DMS153 (cell line): ENCODE measurements at regions not wholly inside any gene's neighbourhood (a gene's known extent, or its start where the extent isn't known, plus 50 kb on each side); places are given as distances from the start of the nearest gene placed in this dataset.
"Not testable (repeated sequence)": the region's sequence is repeated elsewhere in the genome, so short reads cannot be mapped to it uniquely, and the experiment has no call there.

ENCODE experiments used
- DNase-seq: peaks from one replicate; lab custom pipeline; 2025; lab: John Stamatoyannopoulos, UW

- no peak for DNase-seq
Observed at GRCh38 chr1:166305371-166305770, 138.6 kb upstream of the FAM78B start.

GRCh38 chr1:166307261-166308188 is 140.7 kb upstream of the FAM78B start:
- no peak for DNase-seq

- DNase-seq: not testable (repeated sequence)
Observed at GRCh38 chr1:166316306-166316705, 149.5 kb upstream of the FAM78B start.

GRCh38 chr1:166322470-166322869 is 155.7 kb upstream of the FAM78B start:
- DNase-seq: no peak

- no peak for DNase-seq
Observed at GRCh38 chr1:166327886-166328285, 161.1 kb upstream of the FAM78B start.

- DNase-seq: no peak
Observed at GRCh38 chr1:166328956-166329355, 162.2 kb upstream of the FAM78B start.

GRCh38 chr1:166330096-166330495 is 163.3 kb upstream of the FAM78B start:
- no peak for DNase-seq

GRCh38 chr1:166338105-166338504 is 171.3 kb upstream of the FAM78B start:
- DNase-seq: no peak

GRCh38 chr1:166340709-166341108 is 173.9 kb upstream of the FAM78B start:
- no peak for DNase-seq

GRCh38 chr1:166343276-166343675 is 176.5 kb upstream of the FAM78B start:
- DNase-seq: no peak

GRCh38 chr1:166350490-166350889 is 183.7 kb upstream of the FAM78B start:
- no peak for DNase-seq

- DNase-seq: no peak
Observed at GRCh38 chr1:166351676-166352075, 184.9 kb upstream of the FAM78B start.

GRCh38 chr1:166353213-166353612 is 186.4 kb upstream of the FAM78B start:
- no peak for DNase-seq

- no peak for DNase-seq
Observed at GRCh38 chr1:166354406-166354805, 187.6 kb upstream of the FAM78B start.

GRCh38 chr1:166365081-166365480 is 198.3 kb upstream of the FAM78B start:
- DNase-seq: no peak

GRCh38 chr1:166368030-166368429 is 201.2 kb upstream of the FAM78B start:
- no peak for DNase-seq

- no peak for DNase-seq
Observed at GRCh38 chr1:166377896-166378295, 211.1 kb upstream of the FAM78B start.

- DNase-seq: no peak
Observed at GRCh38 chr1:166378805-166379204, 212.0 kb upstream of the FAM78B start.

- no peak for DNase-seq
Observed at GRCh38 chr1:166379447-166379846, 212.6 kb upstream of the FAM78B start.

- no peak for DNase-seq
Observed at GRCh38 chr1:166383137-166383536, 216.3 kb upstream of the FAM78B start.

- DNase-seq: no peak
Observed at GRCh38 chr1:166383635-166384346, 217.0 kb upstream of the FAM78B start.

- DNase-seq: no peak
Observed at GRCh38 chr1:166384948-166385347, 218.1 kb upstream of the FAM78B start.

GRCh38 chr1:166390366-166391033 is 223.7 kb upstream of the FAM78B start:
- DNase-seq: no peak
